ENCODE measurements at regions not wholly inside any gene's neighbourhood (a gene's known extent, or its start where the extent isn't known, plus 50 kb on each side); places are given as distances from the start of the nearest gene placed in this dataset.

- no peak for DNase-seq (ENCODE audit: extremely low read depth, low read depth)
These were observed 170.0 kb downstream of the VEGFA start for GRCh38 chr6:43940071-43940392.

GRCh38 chr6:43939281-43940070 is 169.5 kb downstream of the VEGFA start:
- DNase-seq (ENCODE audit: extremely low read depth, low read depth) = no peak

GRCh38 chr6:43938178-43939105 is 168.4 kb downstream of the VEGFA start:
- no peak for DNase-seq (ENCODE audit: extremely low read depth, low read depth)

- no peak for DNase-seq (ENCODE audit: extremely low read depth, low read depth)
These were observed 167.5 kb downstream of the VEGFA start for GRCh38 chr6:43937236-43938177.

GRCh38 chr6:43936476-43936875 is 166.5 kb downstream of the VEGFA start:
- no peak for DNase-seq (ENCODE audit: extremely low read depth, low read depth)

GRCh38 chr6:43935921-43936439 is 166.0 kb downstream of the VEGFA start:
- no peak for DNase-seq (ENCODE audit: extremely low read depth, low read depth)

GRCh38 chr6:43934803-43935602 is 165.0 kb downstream of the VEGFA start:
- DNase-seq (ENCODE audit: extremely low read depth, low read depth) = no peak

GRCh38 chr6:43934183-43934802 is 164.3 kb downstream of the VEGFA start:
- DNase-seq (ENCODE audit: extremely low read depth, low read depth) = no peak

- no peak for DNase-seq (ENCODE audit: extremely low read depth, low read depth)
These were observed 163.3 kb downstream of the VEGFA start for GRCh38 chr6:43933148-43933885.

GRCh38 chr6:43932259-43933147 is 162.5 kb downstream of the VEGFA start:
- DNase-seq (ENCODE audit: extremely low read depth, low read depth) = no peak

GRCh38 chr6:43931201-43931600 is 161.2 kb downstream of the VEGFA start:
- DNase-seq (ENCODE audit: extremely low read depth, low read depth) = no peak

GRCh38 chr6:43930440-43931154 is 160.6 kb downstream of the VEGFA start:
- no peak for DNase-seq (ENCODE audit: extremely low read depth, low read depth)

- no peak for DNase-seq (ENCODE audit: extremely low read depth, low read depth)
These were observed 159.5 kb downstream of the VEGFA start for GRCh38 chr6:43929511-43929910.

- no peak for DNase-seq (ENCODE audit: extremely low read depth, low read depth)
These were observed 157.7 kb downstream of the VEGFA start for GRCh38 chr6:43927532-43928210.

- DNase-seq (ENCODE audit: extremely low read depth, low read depth) = peak; percentile 82
These were observed 156.9 kb downstream of the VEGFA start for GRCh38 chr6:43926634-43927531.

All from NCI-H460 (cell line).